ENCODE measurements at regions not wholly inside any gene's neighbourhood (a gene's known extent, or its start where the extent isn't known, plus 50 kb on each side); places are given as distances from the start of the nearest gene placed in this dataset.

DNA sequence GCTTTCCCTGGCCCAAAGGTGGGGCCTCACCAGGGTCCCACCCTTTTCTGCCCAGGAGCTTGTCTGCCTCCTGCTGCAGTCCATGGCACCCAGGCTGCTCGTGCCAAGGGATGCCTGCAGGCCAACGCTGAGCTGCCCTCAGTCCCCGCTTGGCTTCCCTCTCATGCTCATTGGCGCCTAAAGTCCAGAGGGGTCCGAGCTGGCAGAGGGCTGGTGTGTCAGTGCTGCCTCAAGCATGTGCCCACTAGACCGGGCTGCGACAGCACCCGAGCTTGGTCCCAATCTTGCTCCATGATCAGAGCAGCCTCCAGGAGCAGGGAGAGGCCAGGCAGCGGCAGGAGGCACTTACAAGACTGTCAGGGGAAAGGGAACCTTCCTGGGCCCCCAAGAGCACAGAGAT lies 287.0 kb downstream of the ICOS start:
- TF ChIP-seq CTCF (IDR thresholded peaks at IDR 0.05), result no peak
- no peak for TF ChIP-seq POLR2AphosphoS5 (IDR thresholded peaks at IDR 0.05)
- no peak for TF ChIP-seq EP300 (IDR thresholded peaks at IDR 0.05; ENCODE audit: low read depth)
- no peak for TF ChIP-seq POLR2A (IDR thresholded peaks at IDR 0.05)
- Histone ChIP-seq H3K27ac (no peak overlapping the region), H3K36me3 (no peaks in the 10 kb centered on the region), H3K27me3 (no peaks in the 10 kb centered on the region), H3K4me3 (no peak overlapping the region), H3K9me3 (peaks cover 0 to 2% of the 10 kb centered on the region in 2 donors), H3K4me1 (peaks cover 7 to 20% (median 13%) of the 10 kb centered on the region in 4 donors)
- 82% methylated on average over 7 of the region's 9 CpGs; no CpG with 5 or more reads in 1 of the 2 donors for WGBS, 2 donors (ENCODE audit: low coverage in 1 of 2)
- intact Hi-C loops (cut with DNase I; ENCODE audit: low total_unique reads), result no loop called here
- no peak for DNase-seq
- in situ Hi-C loops (cut with MboI; ENCODE audit: low pct_ligation_motif_present in 1 of 4, low pct_unique_long_range_greater_than_20kb in 1 of 4, low sequenced_read_pairs in 3 of 4), result no loop called here

GRCh38 chr2:204225671-204226073 lies 289.1 kb downstream of the ICOS start:
- no peak for DNase-seq
- Histone ChIP-seq H3K27me3 (no peaks in the 10 kb centered on the region), H3K27ac (no peak overlapping the region), H3K4me1 (peaks cover 7 to 20% (median 13%) of the 10 kb centered on the region in 4 donors), H3K9me3 (no peaks in the 10 kb centered on the region), H3K36me3 (no peaks in the 10 kb centered on the region), H3K4me3 (no peak overlapping the region)
- intact Hi-C loops (cut with DNase I; ENCODE audit: low total_unique reads), result no loop called here
- WGBS, 2 donors (ENCODE audit: low coverage in 1 of 2), result 25 to 37% methylated on average over 2 of the region's 2 CpGs
- TF ChIP-seq POLR2AphosphoS5 (IDR thresholded peaks at IDR 0.05) (no peak), POLR2A (IDR thresholded peaks at IDR 0.05) (no peak), EP300 (IDR thresholded peaks at IDR 0.05; ENCODE audit: low read depth) (no peak), CTCF (IDR thresholded peaks at IDR 0.05) (no peak)
- in situ Hi-C loops (cut with MboI; ENCODE audit: low pct_ligation_motif_present in 1 of 4, low pct_unique_long_range_greater_than_20kb in 1 of 4, low sequenced_read_pairs in 3 of 4), result no loop called here

DNA sequence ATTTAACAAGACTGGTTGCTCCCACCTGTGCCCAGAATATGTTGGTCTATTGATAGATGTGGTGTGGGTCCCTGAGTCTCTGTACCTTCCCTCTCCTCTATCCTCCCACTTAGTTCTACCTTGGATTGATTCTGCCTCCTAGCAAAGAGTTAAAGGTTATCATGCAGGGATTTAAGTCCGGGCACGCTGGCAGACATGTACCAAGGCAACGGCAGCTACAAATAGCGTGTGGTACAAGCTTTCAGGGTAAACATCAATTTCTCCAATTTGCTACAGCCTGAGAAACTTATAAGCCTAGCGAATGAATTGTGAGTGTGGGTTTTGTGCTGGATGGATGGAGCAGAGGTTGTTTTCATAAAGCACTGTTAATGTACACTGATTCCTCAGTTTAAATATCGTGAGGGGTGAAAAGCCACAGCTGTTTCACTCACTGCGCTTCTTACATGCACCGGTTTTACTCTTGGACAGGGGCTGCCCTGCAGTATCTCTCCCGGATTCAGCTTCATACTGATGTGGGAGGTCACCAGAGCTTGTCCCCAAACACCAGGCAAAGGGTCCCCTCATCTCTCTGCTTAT lies 289.8 kb downstream of the ICOS start:
- no peak for TF ChIP-seq POLR2A (IDR thresholded peaks at IDR 0.05)
- no peak for TF ChIP-seq CTCF (IDR thresholded peaks at IDR 0.05)
- no peak for TF ChIP-seq POLR2AphosphoS5 (IDR thresholded peaks at IDR 0.05)
- no peak for TF ChIP-seq EP300 (IDR thresholded peaks at IDR 0.05; ENCODE audit: low read depth)
- Histone ChIP-seq H3K36me3 (no peaks in the 10 kb centered on the region), H3K4me1 (peaks cover 7 to 20% (median 13%) of the 10 kb centered on the region in 4 donors), H3K27me3 (no peaks in the 10 kb centered on the region), H3K27ac (no peak overlapping the region), H3K9me3 (no peaks in the 10 kb centered on the region), H3K4me3 (no peak overlapping the region)
- in situ Hi-C loops (cut with MboI; ENCODE audit: low pct_ligation_motif_present in 1 of 4, low pct_unique_long_range_greater_than_20kb in 1 of 4, low sequenced_read_pairs in 3 of 4), result no loop called here
- intact Hi-C loops (cut with DNase I; ENCODE audit: low total_unique reads), result no loop called here
- DNase-seq, result no peak
- WGBS, 2 donors (ENCODE audit: low coverage in 1 of 2), result 51% methylated on average over 9 of the region's 9 CpGs; no CpG with 5 or more reads in 1 of the 2 donors

DNA sequence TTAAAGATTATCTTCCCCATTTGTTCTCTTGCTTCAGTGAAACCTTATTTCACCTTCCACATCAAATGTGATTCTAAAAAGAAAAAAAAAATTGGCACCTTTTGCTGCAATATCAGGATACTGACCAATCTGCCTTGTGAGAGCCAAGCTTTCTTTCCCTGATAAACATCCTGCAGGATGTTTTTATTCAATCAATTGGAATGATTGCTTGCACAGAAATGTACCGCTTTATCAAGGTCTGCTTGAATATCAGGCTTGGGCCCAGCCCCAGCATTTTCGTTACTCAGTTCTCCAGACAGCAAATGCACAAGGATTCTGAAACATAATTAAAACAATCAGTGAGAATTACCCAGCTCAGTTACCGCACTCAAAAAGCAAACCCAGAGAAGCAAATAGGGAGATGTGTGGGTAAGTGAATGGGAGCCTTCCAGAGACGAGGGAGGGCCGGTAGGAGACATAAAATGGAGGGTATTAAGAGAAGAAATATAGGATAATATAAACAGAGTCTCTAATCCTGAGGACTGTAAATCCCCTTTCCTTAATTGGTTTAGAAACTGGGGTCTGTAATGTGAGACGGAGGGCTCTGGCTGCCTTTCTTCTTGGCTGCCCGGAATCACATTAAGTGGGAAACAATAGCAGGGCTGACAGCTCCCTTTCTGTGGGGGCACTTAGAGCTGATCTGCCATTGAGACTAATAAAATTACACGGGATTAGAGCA lies 291.8 kb downstream of the ICOS start:
- in situ Hi-C loops (cut with MboI; ENCODE audit: low pct_ligation_motif_present in 1 of 4, low pct_unique_long_range_greater_than_20kb in 1 of 4, low sequenced_read_pairs in 3 of 4) (no loop called here), intact Hi-C loops (cut with DNase I; ENCODE audit: low total_unique reads) (no loop called here)
- Histone ChIP-seq H3K27me3 (no peaks in the 10 kb centered on the region), H3K36me3 (no peaks in the 10 kb centered on the region), H3K4me1 (peaks cover 7 to 20% (median 13%) of the 10 kb centered on the region in 4 donors), H3K9me3 (no peaks in the 10 kb centered on the region), H3K4me3 (no peak overlapping the region), H3K27ac (no peak overlapping the region)
- no peak for DNase-seq
- 73 to 82% methylated on average over 3 to 8 of the region's 8 CpGs for WGBS, 2 donors (ENCODE audit: low coverage in 1 of 2)
- TF ChIP-seq EP300 (IDR thresholded peaks at IDR 0.05; ENCODE audit: low read depth), result no peak
- TF ChIP-seq POLR2AphosphoS5 (IDR thresholded peaks at IDR 0.05), result no peak
- no peak for TF ChIP-seq POLR2A (IDR thresholded peaks at IDR 0.05)
- TF ChIP-seq CTCF (IDR thresholded peaks at IDR 0.05), result no peak
